GM18511 (cell line): ENCODE measurements at regions not wholly inside any gene's neighbourhood (a gene's known extent, or its start where the extent isn't known, plus 50 kb on each side); places are given as distances from the start of the nearest gene placed in this dataset.

Experiments
- ATAC-seq: cut with Tn5 transposase; IDR thresholded peaks from one replicate; pipeline ENCODE4 v1.9.1; 2021; ENCODE audit warnings: mild to moderate bottlenecking, moderate library complexity; ENCODE audit not compliant: unreplicated experiment

- no peak for ATAC-seq
These were observed 144.7 kb upstream of the COPS8 start for GRCh38 chr2:236940916-236941520.

DNA sequence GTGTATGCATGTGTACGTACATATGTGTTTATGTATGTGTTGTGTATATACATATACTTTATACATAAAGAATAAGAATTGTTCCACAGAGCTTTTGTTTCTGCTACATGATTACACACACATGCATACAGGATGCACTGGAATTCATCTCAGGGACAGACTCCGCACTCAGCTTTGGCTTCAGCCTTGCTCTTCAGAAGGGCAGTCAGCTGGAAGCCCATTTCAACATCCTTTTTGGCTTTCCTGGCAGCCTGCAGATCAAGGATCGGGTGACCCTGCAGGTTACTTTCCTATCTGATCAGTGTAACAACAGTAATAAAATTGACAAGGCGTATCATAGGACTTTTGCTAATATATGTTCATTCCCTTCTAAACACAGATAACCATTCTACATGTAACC is 144.1 kb upstream of the COPS8 start:
- no peak for ATAC-seq

- no peak for ATAC-seq
These were observed 143.1 kb upstream of the COPS8 start for GRCh38 chr2:236942554-236942953.

- ATAC-seq, result no peak
These were observed 142.6 kb upstream of the COPS8 start for GRCh38 chr2:236943068-236943467.

DNA sequence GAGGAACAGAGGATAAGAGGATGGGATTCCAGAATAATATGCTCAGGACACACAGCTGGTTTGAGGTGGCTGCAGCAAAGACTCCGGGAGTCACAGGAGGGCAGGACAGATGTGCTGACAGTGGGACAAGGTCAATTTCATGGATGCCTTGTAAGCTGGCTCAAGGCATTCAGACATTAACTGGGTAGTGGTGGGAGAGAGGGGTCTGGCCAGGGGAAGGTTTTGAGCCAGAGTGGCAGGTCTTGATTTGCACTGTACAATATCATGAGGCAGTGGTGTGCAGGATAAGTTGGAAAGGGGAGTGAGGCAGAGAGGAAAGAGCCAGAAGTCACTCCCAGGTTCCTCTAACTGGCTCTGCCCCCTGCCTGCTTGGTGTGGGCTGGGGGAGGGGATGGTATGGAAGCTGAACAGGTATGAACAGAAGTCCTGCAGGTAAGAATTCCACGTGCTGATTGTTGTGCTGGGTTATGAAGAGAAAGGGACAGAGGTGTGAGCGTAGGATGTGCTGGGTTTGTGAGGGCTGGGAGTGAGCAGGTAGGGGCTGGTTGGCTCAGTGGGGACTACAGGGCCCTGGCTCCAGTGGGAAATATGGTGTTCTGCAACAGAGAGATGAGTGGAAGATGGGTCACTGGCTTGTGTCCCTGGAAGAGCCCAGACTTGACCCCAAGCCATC is 141.7 kb upstream of the COPS8 start:
- ATAC-seq, result no peak

GRCh38 chr2:236944561-236944960 is 141.1 kb upstream of the COPS8 start:
- no peak for ATAC-seq

GRCh38 chr2:236945431-236946016 is 140.2 kb upstream of the COPS8 start:
- no peak for ATAC-seq

GRCh38 chr2:236946871-236947270 is 138.8 kb upstream of the COPS8 start:
- no peak for ATAC-seq

DNA sequence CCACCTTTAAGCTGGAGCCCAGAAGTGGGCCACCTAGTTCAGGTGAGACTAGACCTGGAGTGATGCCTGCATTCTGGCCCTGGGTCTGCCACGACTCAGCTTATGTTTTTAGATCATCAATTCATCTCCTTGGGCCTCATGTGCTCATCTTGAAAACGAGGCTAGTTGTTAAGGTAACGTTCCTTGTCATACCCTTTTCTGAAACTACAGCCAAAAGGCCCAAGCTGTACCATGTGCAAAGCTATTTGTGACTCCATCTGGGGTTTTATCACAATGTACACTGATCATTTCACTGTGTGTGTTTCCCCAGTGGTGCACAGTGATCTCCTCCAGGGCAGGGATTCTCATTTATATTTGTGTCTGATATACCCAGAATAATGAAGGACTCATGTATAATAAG is 138.4 kb upstream of the COPS8 start:
- no peak for ATAC-seq

- ATAC-seq, result no peak
These were observed 137.8 kb upstream of the COPS8 start for GRCh38 chr2:236947896-236948295.

- no peak for ATAC-seq
These were observed 136.4 kb upstream of the COPS8 start for GRCh38 chr2:236949089-236949905.

DNA sequence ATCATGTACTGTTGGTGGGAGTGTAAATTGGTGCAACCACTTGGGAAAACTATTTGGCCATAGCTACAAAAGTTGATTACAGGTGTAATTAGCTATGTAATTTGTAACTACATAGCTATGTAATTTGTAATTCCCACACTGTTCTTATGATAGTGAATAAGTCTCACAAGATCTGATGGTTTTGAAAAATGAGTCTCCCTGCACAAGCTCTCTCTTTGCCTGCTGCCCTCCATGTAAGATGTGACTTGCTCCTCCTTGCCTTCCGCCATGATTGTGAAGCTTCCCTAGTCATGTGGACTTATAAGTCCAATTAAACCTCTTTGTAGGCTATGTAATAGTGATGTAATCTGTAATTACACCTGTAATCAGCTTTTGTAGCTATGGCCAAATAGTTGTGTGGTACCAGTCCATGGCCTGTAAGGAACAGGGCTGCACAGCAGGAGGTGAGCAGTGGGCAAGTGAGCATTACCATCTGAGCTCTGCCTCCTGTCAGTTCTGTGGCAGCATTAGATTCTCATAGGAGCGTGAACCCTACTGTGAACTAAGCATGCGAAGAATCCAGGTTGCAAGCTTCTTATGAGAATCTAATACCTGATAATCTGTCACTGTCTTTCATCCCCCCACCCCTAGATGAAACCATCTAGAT is 133.7 kb upstream of the COPS8 start:
- no peak for ATAC-seq

DNA sequence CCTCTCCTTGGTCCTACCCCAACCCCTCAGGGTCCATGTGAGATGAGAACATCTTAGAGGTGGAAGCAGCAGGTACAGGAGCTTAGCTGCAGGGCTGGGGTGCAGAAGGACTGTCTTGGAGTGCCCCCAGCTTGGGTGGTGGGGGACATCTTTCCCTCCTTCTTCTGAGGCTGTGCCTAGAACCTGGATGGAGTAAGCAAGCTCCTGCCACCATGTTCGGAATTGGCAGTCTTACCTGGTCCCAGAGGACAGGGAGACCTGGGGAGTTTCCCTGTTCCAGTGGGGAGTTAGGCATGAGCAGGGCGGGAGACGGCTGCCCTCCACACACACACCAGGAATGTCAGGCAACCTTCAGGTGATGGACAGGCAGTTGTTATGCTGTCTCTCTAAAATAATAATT is 131.0 kb upstream of the COPS8 start:
- no peak for ATAC-seq

DNA sequence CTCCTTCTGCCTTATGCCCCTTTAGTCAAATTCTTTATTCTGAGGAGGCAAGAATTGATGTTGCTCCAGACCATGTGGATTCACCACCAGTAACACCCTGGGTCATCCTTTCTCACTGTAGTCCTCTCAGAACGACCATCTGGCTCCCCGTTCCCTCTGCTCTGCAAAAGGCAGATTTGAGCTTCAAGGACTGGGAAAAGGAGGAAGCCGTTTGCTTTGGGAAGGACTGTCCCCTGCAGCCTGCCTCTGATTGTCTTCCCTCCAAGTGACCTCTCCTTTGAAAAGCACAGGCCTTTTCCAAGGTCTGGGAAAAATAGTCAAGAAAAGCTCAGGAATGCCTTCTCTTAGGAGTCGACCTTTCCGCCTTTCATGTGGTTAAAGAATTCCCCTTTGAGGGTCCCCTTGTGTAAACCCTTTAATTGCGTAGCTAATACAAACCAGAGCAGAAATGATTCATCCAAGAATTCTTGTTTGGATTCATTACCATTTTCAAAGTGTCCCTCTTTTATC is 130.1 kb upstream of the COPS8 start:
- ATAC-seq, result no peak

DNA sequence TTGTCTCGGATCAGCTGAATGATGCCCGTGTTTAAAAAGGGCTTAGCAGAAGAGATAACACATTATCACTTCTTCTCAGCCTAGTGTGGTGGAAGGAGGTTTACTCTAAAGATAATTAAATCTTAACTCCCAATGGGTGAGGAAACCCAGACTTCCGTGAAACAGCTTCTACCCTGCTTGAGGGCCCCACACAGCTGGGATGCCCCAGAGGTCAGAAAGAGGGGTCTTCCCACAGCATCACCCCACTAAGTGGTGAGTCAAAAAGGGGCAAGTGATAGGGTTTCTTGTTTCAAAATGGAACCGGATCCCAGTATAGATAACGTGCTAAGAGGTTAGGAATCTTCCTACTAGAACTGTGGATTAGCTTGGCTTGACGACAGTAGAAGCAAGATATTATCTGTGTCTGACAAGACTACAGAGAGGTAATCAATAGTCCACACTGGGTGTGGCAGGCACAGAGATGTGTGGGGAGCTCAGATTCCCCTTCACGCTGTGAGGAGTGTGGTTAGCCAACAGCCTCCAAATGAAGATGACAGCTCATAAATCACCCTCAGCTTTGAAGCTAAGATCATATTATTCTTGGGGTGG is 129.6 kb upstream of the COPS8 start:
- no peak for ATAC-seq

GRCh38 chr2:236956641-236957040 is 129.0 kb upstream of the COPS8 start:
- no peak for ATAC-seq

- ATAC-seq, result no peak
These were observed 126.7 kb upstream of the COPS8 start for GRCh38 chr2:236959036-236959435.

DNA sequence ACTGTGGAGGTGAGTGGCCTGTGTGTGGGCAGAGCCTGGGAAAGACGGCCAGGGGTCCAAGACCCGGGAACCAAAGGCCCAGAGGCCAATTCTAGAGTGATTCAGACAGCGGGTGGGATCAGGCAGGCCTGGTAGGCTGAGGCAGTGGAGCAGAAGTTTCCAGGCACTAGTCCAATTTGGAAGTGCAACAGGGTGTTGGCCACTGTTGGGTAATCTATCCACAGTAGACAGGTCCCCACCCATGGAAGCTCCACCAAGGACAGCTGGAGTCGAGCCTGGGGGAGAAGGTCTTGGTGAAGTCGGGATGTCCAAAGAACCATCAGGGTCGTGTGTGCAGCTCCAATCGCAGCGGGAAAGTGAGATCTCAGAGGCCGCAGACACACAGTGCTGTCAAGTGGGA is 125.8 kb upstream of the COPS8 start:
- no peak for ATAC-seq

DNA sequence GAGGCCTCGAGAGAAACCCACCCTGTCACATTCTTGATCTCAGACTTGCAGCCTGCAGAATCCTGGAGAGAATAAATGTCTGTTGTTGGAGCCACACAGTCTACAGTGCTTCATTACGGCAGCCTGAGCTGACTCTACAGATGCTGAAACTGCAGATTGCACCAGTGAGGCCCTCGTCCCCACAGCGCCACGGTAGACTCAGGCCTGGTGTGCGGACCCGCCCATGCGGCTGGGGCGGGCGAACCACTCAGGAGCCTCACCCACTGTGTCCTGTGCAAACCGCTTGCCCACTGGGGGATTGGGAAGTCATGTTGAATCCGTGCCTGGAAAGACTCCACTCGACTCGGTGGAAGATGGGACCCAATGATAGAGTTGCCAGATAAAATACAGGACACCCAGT is 125.2 kb upstream of the COPS8 start:
- ATAC-seq, result no peak

DNA sequence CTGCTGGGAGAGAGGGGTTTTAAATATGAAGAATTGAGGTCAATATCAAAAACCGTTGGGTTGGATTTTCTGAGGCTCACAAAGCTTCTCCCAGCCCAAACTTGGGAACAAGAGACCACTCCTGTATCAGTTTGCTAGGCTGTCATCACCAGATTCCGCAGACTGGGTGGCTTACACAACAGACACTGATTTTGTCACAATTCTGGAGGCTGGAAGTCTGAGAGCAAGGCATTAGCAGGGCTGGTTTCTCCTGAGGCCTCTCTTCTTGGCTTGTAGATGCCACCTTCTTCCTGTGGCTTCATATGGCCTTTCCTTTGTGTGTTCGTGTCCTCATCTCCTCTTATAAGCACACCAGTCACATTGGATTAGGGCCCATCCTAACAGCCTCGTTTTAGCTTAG is 122.9 kb upstream of the COPS8 start:
- ATAC-seq, result no peak
